ENCODE measurements at regions not wholly inside any gene's neighbourhood (a gene's known extent, or its start where the extent isn't known, plus 50 kb on each side); places are given as distances from the start of the nearest gene placed in this dataset.

DNA sequence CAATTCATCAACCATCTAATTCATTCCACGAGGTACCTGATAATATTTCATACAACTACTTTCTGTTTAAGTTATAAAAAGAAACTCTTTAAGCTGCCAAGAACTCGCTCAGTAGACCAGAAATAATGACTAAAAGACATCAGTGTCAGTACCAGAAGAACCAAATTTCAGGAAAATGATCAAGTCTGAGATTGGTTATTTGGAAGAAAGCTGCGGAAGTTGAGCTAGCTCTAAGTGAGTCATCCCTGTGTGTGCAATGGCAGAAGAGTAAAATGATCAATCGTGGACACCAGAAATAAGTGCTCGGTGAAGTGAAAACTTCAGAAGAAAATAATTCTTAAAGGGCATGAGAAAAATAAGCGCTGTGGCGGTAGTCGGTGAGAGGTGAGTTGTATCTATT lies 933.2 kb upstream of the CHORDC1 start:
- Histone ChIP-seq H3K4me1 (ENCODE audit: control extremely low read depth in 1 of 4, control insufficient read depth in 4 of 4, insufficient read depth in 4 of 4, low read length in 3 of 4) (no peaks in the 10 kb centered on the region), H3K4me3 (ENCODE audit: control insufficient read depth in 1 of 7, extremely low read depth in 1 of 7, insufficient read depth in 4 of 7, low read depth in 2 of 7, low read length in 6 of 7) (no peak overlapping the region), H3K27me3 (replicated peaks in 2 of 5; ENCODE audit: control insufficient read depth in 4 of 5, insufficient read depth in 5 of 5, low read length in 4 of 5) (no peaks in the 10 kb centered on the region), H3K9me3 (ENCODE audit: control extremely low read depth in 1 of 5, control insufficient read depth in 4 of 5, insufficient read depth in 2 of 5, low read depth in 1 of 5, low read length in 4 of 5) (peaks cover 0 to 5% (median 0%) of the 10 kb centered on the region in 5 experiments), H3K36me3 (ENCODE audit: control insufficient read depth in 4 of 4, insufficient read depth in 4 of 4, low read length in 3 of 4) (no peaks in the 10 kb centered on the region), H3K27ac (ENCODE audit: insufficient read depth in 1 of 2, low read depth in 1 of 2, low read length in 2 of 2, poor library complexity in 1 of 2, severe bottlenecking in 2 of 2) (no peak overlapping the region)
- ChIA-PET CTCF (no interaction called here), POLR2A (no interaction called here)
- DNase-seq = no peak
- 83% methylated on average over 2 of the region's 8 CpGs for WGBS (ENCODE audit: insufficient coverage)

GRCh38 chr11:91147885-91148284 lies 925.0 kb upstream of the CHORDC1 start:
- Histone ChIP-seq H3K4me1 (ENCODE audit: control extremely low read depth in 1 of 4, control insufficient read depth in 4 of 4, insufficient read depth in 4 of 4, low read length in 3 of 4) (no peaks in the 10 kb centered on the region), H3K36me3 (ENCODE audit: control insufficient read depth in 4 of 4, insufficient read depth in 4 of 4, low read length in 3 of 4) (no peaks in the 10 kb centered on the region), H3K4me3 (ENCODE audit: control insufficient read depth in 1 of 7, extremely low read depth in 1 of 7, insufficient read depth in 4 of 7, low read depth in 2 of 7, low read length in 6 of 7) (no peak overlapping the region), H3K9me3 (ENCODE audit: control extremely low read depth in 1 of 5, control insufficient read depth in 4 of 5, insufficient read depth in 2 of 5, low read depth in 1 of 5, low read length in 4 of 5) (peaks cover 0 to 5% (median 0%) of the 10 kb centered on the region in 5 experiments), H3K27ac (ENCODE audit: insufficient read depth in 1 of 2, low read depth in 1 of 2, low read length in 2 of 2, poor library complexity in 1 of 2, severe bottlenecking in 2 of 2) (no peak overlapping the region), H3K27me3 (replicated peaks in 2 of 5; ENCODE audit: control insufficient read depth in 4 of 5, insufficient read depth in 5 of 5, low read length in 4 of 5) (no peaks in the 10 kb centered on the region)
- CTCF ChIA-PET = no interaction called here
- DNase-seq = no peak
- WGBS (ENCODE audit: insufficient coverage) = no CpG with 5 or more reads among the region's 2 CpGs
- POLR2A ChIA-PET = no interaction called here

DNA sequence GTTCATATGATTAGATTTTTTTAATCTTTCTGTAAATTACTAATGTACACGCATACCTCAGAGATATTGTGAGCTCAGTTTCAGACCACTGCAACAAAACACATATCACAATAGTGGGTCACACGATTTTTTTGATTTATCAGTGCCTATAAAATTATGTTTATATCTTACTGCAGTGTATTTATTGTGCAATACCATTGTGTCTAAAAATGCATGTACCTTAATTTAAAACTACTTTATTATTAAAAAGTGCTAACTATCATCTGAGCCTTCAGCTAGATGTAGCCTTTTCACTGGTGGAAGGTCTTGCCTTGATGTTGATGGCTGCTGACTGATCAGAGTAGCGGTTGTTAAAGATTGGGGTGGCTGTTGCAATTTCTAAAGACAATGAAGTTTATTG lies 918.8 kb upstream of the CHORDC1 start:
- ChIA-PET POLR2A (no interaction called here), CTCF (no interaction called here)
- H3K27ac ChIP-seq (ENCODE audit: insufficient read depth in 1 of 2, low read depth in 1 of 2, low read length in 2 of 2, poor library complexity in 1 of 2, severe bottlenecking in 2 of 2) = no peak overlapping the region
- no peaks in the 10 kb centered on the region for H3K27me3 ChIP-seq (replicated peaks in 2 of 5; ENCODE audit: control insufficient read depth in 4 of 5, insufficient read depth in 5 of 5, low read length in 4 of 5)
- no peaks in the 10 kb centered on the region for H3K36me3 ChIP-seq (ENCODE audit: control insufficient read depth in 4 of 4, insufficient read depth in 4 of 4, low read length in 3 of 4)
- H3K4me3 ChIP-seq (ENCODE audit: control insufficient read depth in 1 of 7, extremely low read depth in 1 of 7, insufficient read depth in 4 of 7, low read depth in 2 of 7, low read length in 6 of 7) = no peak overlapping the region
- H3K9me3 ChIP-seq (ENCODE audit: control extremely low read depth in 1 of 5, control insufficient read depth in 4 of 5, insufficient read depth in 2 of 5, low read depth in 1 of 5, low read length in 4 of 5) = no peaks in the 10 kb centered on the region
- no peak for DNase-seq
- WGBS (ENCODE audit: insufficient coverage) = no CpG with 5 or more reads among the region's 3 CpGs
- no peaks in the 10 kb centered on the region for H3K4me1 ChIP-seq (ENCODE audit: control extremely low read depth in 1 of 4, control insufficient read depth in 4 of 4, insufficient read depth in 4 of 4, low read length in 3 of 4)

GRCh38 chr11:91136631-91137030 lies 913.8 kb upstream of the CHORDC1 start:
- no peaks in the 10 kb centered on the region for H3K27me3 ChIP-seq (replicated peaks in 2 of 5; ENCODE audit: control insufficient read depth in 4 of 5, insufficient read depth in 5 of 5, low read length in 4 of 5)
- no peak for DNase-seq
- no peaks in the 10 kb centered on the region for H3K9me3 ChIP-seq (ENCODE audit: control extremely low read depth in 1 of 5, control insufficient read depth in 4 of 5, insufficient read depth in 2 of 5, low read depth in 1 of 5, low read length in 4 of 5)
- POLR2A ChIA-PET = no interaction called here
- no peak overlapping the region for H3K27ac ChIP-seq (ENCODE audit: insufficient read depth in 1 of 2, low read depth in 1 of 2, low read length in 2 of 2, poor library complexity in 1 of 2, severe bottlenecking in 2 of 2)
- no peak overlapping the region for H3K4me3 ChIP-seq (ENCODE audit: control insufficient read depth in 1 of 7, extremely low read depth in 1 of 7, insufficient read depth in 4 of 7, low read depth in 2 of 7, low read length in 6 of 7)
- no peaks in the 10 kb centered on the region for H3K4me1 ChIP-seq (ENCODE audit: control extremely low read depth in 1 of 4, control insufficient read depth in 4 of 4, insufficient read depth in 4 of 4, low read length in 3 of 4)
- CTCF ChIA-PET = no interaction called here
- H3K36me3 ChIP-seq (ENCODE audit: control insufficient read depth in 4 of 4, insufficient read depth in 4 of 4, low read length in 3 of 4) = no peaks in the 10 kb centered on the region
- WGBS (ENCODE audit: insufficient coverage) = no CpG with 5 or more reads among the region's 2 CpGs

DNA sequence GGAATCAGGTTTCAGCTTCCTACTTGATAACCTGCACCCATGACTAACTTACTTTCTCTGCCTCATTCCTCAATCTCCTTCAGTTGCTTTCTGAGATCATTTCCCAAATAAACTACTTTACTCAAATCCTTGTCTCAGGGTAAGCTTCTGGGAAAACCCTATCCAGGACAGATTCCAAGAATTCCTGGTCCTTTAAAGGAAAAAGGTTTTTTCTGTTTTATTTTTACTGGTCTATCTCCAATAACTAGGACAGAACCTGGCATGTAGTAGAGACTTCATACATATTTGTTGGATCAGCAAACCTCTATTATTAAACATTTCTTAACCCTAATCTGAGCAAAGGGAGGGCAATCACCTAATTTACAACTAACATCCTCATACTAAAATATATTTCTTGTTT lies 910.5 kb upstream of the CHORDC1 start:
- ChIA-PET POLR2A (no interaction called here), CTCF (no interaction called here)
- no peak overlapping the region for H3K27ac ChIP-seq (ENCODE audit: insufficient read depth in 1 of 2, low read depth in 1 of 2, low read length in 2 of 2, poor library complexity in 1 of 2, severe bottlenecking in 2 of 2)
- H3K27me3 ChIP-seq (replicated peaks in 2 of 5; ENCODE audit: control insufficient read depth in 4 of 5, insufficient read depth in 5 of 5, low read length in 4 of 5) = no peaks in the 10 kb centered on the region
- DNase-seq = no peak
- no peaks in the 10 kb centered on the region for H3K9me3 ChIP-seq (ENCODE audit: control extremely low read depth in 1 of 5, control insufficient read depth in 4 of 5, insufficient read depth in 2 of 5, low read depth in 1 of 5, low read length in 4 of 5)
- H3K36me3 ChIP-seq (ENCODE audit: control insufficient read depth in 4 of 4, insufficient read depth in 4 of 4, low read length in 3 of 4) = no peaks in the 10 kb centered on the region
- H3K4me3 ChIP-seq (ENCODE audit: control insufficient read depth in 1 of 7, extremely low read depth in 1 of 7, insufficient read depth in 4 of 7, low read depth in 2 of 7, low read length in 6 of 7) = no peak overlapping the region
- H3K4me1 ChIP-seq (ENCODE audit: control extremely low read depth in 1 of 4, control insufficient read depth in 4 of 4, insufficient read depth in 4 of 4, low read length in 3 of 4) = no peaks in the 10 kb centered on the region

DNA sequence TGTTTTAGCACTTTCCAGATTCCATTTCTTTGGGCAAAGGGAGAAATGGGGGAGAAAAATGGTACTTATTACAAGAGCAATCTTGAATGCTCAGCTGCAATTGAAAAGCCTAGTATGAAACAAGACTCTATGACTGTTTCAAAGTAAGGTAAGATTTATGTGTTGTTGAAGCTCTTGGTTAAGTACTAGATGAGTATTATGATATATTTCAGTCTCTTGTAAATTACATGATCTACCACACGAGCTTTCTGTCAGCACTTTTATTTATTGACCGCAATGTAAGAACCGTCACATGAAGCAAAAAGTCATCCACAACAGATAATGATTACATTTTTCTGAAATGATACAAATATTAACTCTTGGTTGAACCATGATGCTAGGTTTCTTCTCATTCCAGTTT lies 906.7 kb upstream of the CHORDC1 start:
- WGBS (ENCODE audit: insufficient coverage) = no CpG with 5 or more reads among the region's 3 CpGs
- Histone ChIP-seq H3K27me3 (replicated peaks in 2 of 5; ENCODE audit: control insufficient read depth in 4 of 5, insufficient read depth in 5 of 5, low read length in 4 of 5) (no peaks in the 10 kb centered on the region), H3K9me3 (ENCODE audit: control extremely low read depth in 1 of 5, control insufficient read depth in 4 of 5, insufficient read depth in 2 of 5, low read depth in 1 of 5, low read length in 4 of 5) (no peaks in the 10 kb centered on the region), H3K27ac (ENCODE audit: insufficient read depth in 1 of 2, low read depth in 1 of 2, low read length in 2 of 2, poor library complexity in 1 of 2, severe bottlenecking in 2 of 2) (no peak overlapping the region), H3K4me3 (ENCODE audit: control insufficient read depth in 1 of 7, extremely low read depth in 1 of 7, insufficient read depth in 4 of 7, low read depth in 2 of 7, low read length in 6 of 7) (no peak overlapping the region), H3K4me1 (ENCODE audit: control extremely low read depth in 1 of 4, control insufficient read depth in 4 of 4, insufficient read depth in 4 of 4, low read length in 3 of 4) (no peaks in the 10 kb centered on the region), H3K36me3 (ENCODE audit: control insufficient read depth in 4 of 4, insufficient read depth in 4 of 4, low read length in 3 of 4) (no peaks in the 10 kb centered on the region)
- CTCF ChIA-PET = no interaction called here
- no peak for DNase-seq
- POLR2A ChIA-PET = no interaction called here

DNA sequence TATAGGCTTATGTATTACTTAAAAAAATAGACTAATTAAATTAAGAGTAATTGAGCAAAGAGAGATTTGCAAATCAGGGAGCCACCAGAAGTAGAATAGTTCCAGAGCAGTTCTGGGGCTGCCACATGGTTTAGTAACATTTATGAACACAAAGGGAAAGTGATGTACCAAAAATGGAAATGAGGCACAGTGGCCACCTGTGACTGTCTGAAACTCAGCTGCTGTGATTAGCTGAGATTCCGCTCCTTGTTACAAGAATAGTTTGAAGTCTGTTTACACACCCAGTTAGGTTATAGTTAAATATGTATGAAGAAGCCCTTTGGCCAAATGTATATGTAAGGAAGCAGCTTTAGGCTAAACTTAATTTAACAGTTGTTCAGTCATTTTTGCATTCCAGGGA lies 901.5 kb upstream of the CHORDC1 start:
- ChIA-PET POLR2A (no interaction called here), CTCF (no interaction called here)
- Histone ChIP-seq H3K27me3 (replicated peaks in 2 of 5; ENCODE audit: control insufficient read depth in 4 of 5, insufficient read depth in 5 of 5, low read length in 4 of 5) (no peaks in the 10 kb centered on the region), H3K36me3 (ENCODE audit: control insufficient read depth in 4 of 4, insufficient read depth in 4 of 4, low read length in 3 of 4) (no peaks in the 10 kb centered on the region), H3K4me3 (ENCODE audit: control insufficient read depth in 1 of 7, extremely low read depth in 1 of 7, insufficient read depth in 4 of 7, low read depth in 2 of 7, low read length in 6 of 7) (no peak overlapping the region), H3K4me1 (ENCODE audit: control extremely low read depth in 1 of 4, control insufficient read depth in 4 of 4, insufficient read depth in 4 of 4, low read length in 3 of 4) (no peaks in the 10 kb centered on the region), H3K9me3 (ENCODE audit: control extremely low read depth in 1 of 5, control insufficient read depth in 4 of 5, insufficient read depth in 2 of 5, low read depth in 1 of 5, low read length in 4 of 5) (no peaks in the 10 kb centered on the region), H3K27ac (ENCODE audit: insufficient read depth in 1 of 2, low read depth in 1 of 2, low read length in 2 of 2, poor library complexity in 1 of 2, severe bottlenecking in 2 of 2) (no peak overlapping the region)
- WGBS (ENCODE audit: insufficient coverage) = 100% methylated on average over 1 of the region's 1 CpG
- DNase-seq = no peak

- Histone ChIP-seq H3K4me1 (ENCODE audit: control extremely low read depth in 1 of 4, control insufficient read depth in 4 of 4, insufficient read depth in 4 of 4, low read length in 3 of 4) (no peaks in the 10 kb centered on the region), H3K9me3 (ENCODE audit: control extremely low read depth in 1 of 5, control insufficient read depth in 4 of 5, insufficient read depth in 2 of 5, low read depth in 1 of 5, low read length in 4 of 5) (no peaks in the 10 kb centered on the region), H3K36me3 (ENCODE audit: control insufficient read depth in 4 of 4, insufficient read depth in 4 of 4, low read length in 3 of 4) (no peaks in the 10 kb centered on the region), H3K27ac (ENCODE audit: insufficient read depth in 1 of 2, low read depth in 1 of 2, low read length in 2 of 2, poor library complexity in 1 of 2, severe bottlenecking in 2 of 2) (no peak overlapping the region), H3K27me3 (replicated peaks in 2 of 5; ENCODE audit: control insufficient read depth in 4 of 5, insufficient read depth in 5 of 5, low read length in 4 of 5) (no peaks in the 10 kb centered on the region), H3K4me3 (ENCODE audit: control insufficient read depth in 1 of 7, extremely low read depth in 1 of 7, insufficient read depth in 4 of 7, low read depth in 2 of 7, low read length in 6 of 7) (no peak overlapping the region)
- no peak for DNase-seq
- ChIA-PET CTCF (no interaction called here), POLR2A (no interaction called here)
- WGBS (ENCODE audit: insufficient coverage) = 13% methylated on average over 1 of the region's 1 CpG
Observed at GRCh38 chr11:91115116-91115515, 892.3 kb upstream of the CHORDC1 start.
